GM18867 (cell line): ENCODE measurements at regions not wholly inside any gene's neighbourhood (a gene's known extent, or its start where the extent isn't known, plus 50 kb on each side); places are given as distances from the start of the nearest gene placed in this dataset.

Source experiments
- ATAC-seq: cut with Tn5 transposase; IDR thresholded peaks from one replicate; pipeline ENCODE4 v1.9.1; 2021; ENCODE audit warnings: mild to moderate bottlenecking, moderate library complexity; ENCODE audit not compliant: unreplicated experiment

- ATAC-seq: peak; percentile 66
Measured at GRCh38 chr11:92775003-92775676, 194.3 kb upstream of the MTNR1B start.

GRCh38 chr11:92776676-92777075 is 192.8 kb upstream of the MTNR1B start:
- ATAC-seq: no peak

GRCh38 chr11:92779746-92780145 is 189.7 kb upstream of the MTNR1B start:
- ATAC-seq: no peak

GRCh38 chr11:92781151-92781550 is 188.3 kb upstream of the MTNR1B start:
- ATAC-seq: no peak

GRCh38 chr11:92782806-92783205 is 186.6 kb upstream of the MTNR1B start:
- ATAC-seq: no peak

- no peak for ATAC-seq
Measured at GRCh38 chr11:92784331-92784730, 185.1 kb upstream of the MTNR1B start.

GRCh38 chr11:92787638-92788037 is 181.8 kb upstream of the MTNR1B start:
- ATAC-seq: no peak

- no peak for ATAC-seq
Measured at GRCh38 chr11:92789761-92790160, 179.7 kb upstream of the MTNR1B start.

- ATAC-seq: no peak
Measured at GRCh38 chr11:92790366-92790765, 179.1 kb upstream of the MTNR1B start.

GRCh38 chr11:92790926-92791616 is 178.4 kb upstream of the MTNR1B start:
- ATAC-seq: no peak

GRCh38 chr11:92791886-92792285 is 177.6 kb upstream of the MTNR1B start:
- no peak for ATAC-seq

- ATAC-seq: no peak
Measured at GRCh38 chr11:92793189-92793588, 176.3 kb upstream of the MTNR1B start.

- ATAC-seq: no peak
Measured at GRCh38 chr11:92794783-92795182, 174.7 kb upstream of the MTNR1B start.

GRCh38 chr11:92796744-92797143 is 172.7 kb upstream of the MTNR1B start:
- ATAC-seq: no peak

GRCh38 chr11:92797874-92798273 is 171.6 kb upstream of the MTNR1B start:
- no peak for ATAC-seq

GRCh38 chr11:92801685-92802084 is 167.8 kb upstream of the MTNR1B start:
- no peak for ATAC-seq

- no peak for ATAC-seq
Measured at GRCh38 chr11:92802644-92803043, 166.8 kb upstream of the MTNR1B start.

GRCh38 chr11:92803391-92803790 is 166.1 kb upstream of the MTNR1B start:
- ATAC-seq: no peak

- ATAC-seq: no peak
Measured at GRCh38 chr11:92804388-92804966, 165.0 kb upstream of the MTNR1B start.

GRCh38 chr11:92808022-92808421 is 161.4 kb upstream of the MTNR1B start:
- ATAC-seq: no peak

GRCh38 chr11:92810423-92811064 is 158.9 kb upstream of the MTNR1B start:
- ATAC-seq: no peak

GRCh38 chr11:92811341-92811740 is 158.1 kb upstream of the MTNR1B start:
- ATAC-seq: no peak
